Esophagus squamous epithelium (tissue), 4 donors: ENCODE measurements at regions not wholly inside any gene's neighbourhood (a gene's known extent, or its start where the extent isn't known, plus 50 kb on each side); places are given as distances from the start of the nearest gene placed in this dataset.

Source experiments
- CTCF ChIP-seq, 6 experiments: fragments of 450-650 bp in 4 of 6; fragments of 200-600 bp in 2 of 6; sonication (generic) in 2 of 6; IDR thresholded peaks; one replicate each; pipeline ENCODE4 v1.5.1; 2016 to 2019; ENCODE audit warnings: antibody characterized with exemption in 6 of 6, mild to moderate bottlenecking in 4 of 6, moderate library complexity in 4 of 6
- POLR2A ChIP-seq, 4 donors: fragments of 450-650 bp; IDR thresholded peaks; one replicate each; pipeline ENCODE4 v1.6.1; 2017; ENCODE audit warnings: antibody characterized with exemption in 4 of 4, mild to moderate bottlenecking in 4 of 4, moderate library complexity in 3 of 4

- TF ChIP-seq CTCF (IDR thresholded peaks at IDR 0.05) (no peak), POLR2A (IDR thresholded peaks at IDR 0.05) (no peak)
These were observed 69.7 kb upstream of the LY86 start for GRCh38 chr6:6518631-6519427.
